ENCODE measurements at regions not wholly inside any gene's neighbourhood (a gene's known extent, or its start where the extent isn't known, plus 50 kb on each side); places are given as distances from the start of the nearest gene placed in this dataset.
"Not testable (repeated sequence)": the region's sequence is repeated elsewhere in the genome, so short reads cannot be mapped to it uniquely, and the experiment has no call there.

GRCh38 chr9:29012911-29013310 lies 1439.6 kb upstream of the C9orf72 start:
- intact Hi-C loops (cut with DNase I), result no loop called here
- DNase-seq (ENCODE audit: low spot score), result no peak

GRCh38 chr9:29021632-29022031 lies 1448.4 kb upstream of the C9orf72 start:
- intact Hi-C loops (cut with DNase I), result no loop called here
- no peak for DNase-seq (ENCODE audit: low spot score)

GRCh38 chr9:29038332-29038731 lies 1465.1 kb upstream of the C9orf72 start:
- DNase-seq (ENCODE audit: low spot score), result no peak
- intact Hi-C loops (cut with DNase I), result no loop called here

GRCh38 chr9:29039258-29039657 lies 1466.0 kb upstream of the C9orf72 start:
- intact Hi-C loops (cut with DNase I), result no loop called here
- DNase-seq (ENCODE audit: low spot score), result no peak

GRCh38 chr9:29043072-29043471 lies 1469.8 kb upstream of the C9orf72 start:
- DNase-seq (ENCODE audit: low spot score), result no peak
- intact Hi-C loops (cut with DNase I), result no loop called here

- no peak for DNase-seq (ENCODE audit: low spot score)
- intact Hi-C loops (cut with DNase I), result no loop called here
Observed at GRCh38 chr9:29044959-29045358, 1471.7 kb upstream of the C9orf72 start.

- no peak for DNase-seq (ENCODE audit: low spot score)
- intact Hi-C loops (cut with DNase I), result no loop called here
Observed at GRCh38 chr9:29060041-29060440, 1486.8 kb upstream of the C9orf72 start.

GRCh38 chr9:29062446-29062845 lies 1489.2 kb upstream of the C9orf72 start:
- no peak for DNase-seq (ENCODE audit: low spot score)
- intact Hi-C loops (cut with DNase I), result no loop called here

GRCh38 chr9:29063031-29063430 lies 1489.8 kb upstream of the C9orf72 start:
- DNase-seq (ENCODE audit: low spot score), result no peak
- intact Hi-C loops (cut with DNase I), result no loop called here

- intact Hi-C loops (cut with DNase I), result no loop called here
- DNase-seq (ENCODE audit: low spot score), result no peak
Observed at GRCh38 chr9:29066141-29066640, 1492.9 kb upstream of the C9orf72 start.

GRCh38 chr9:29068461-29068860 lies 1495.2 kb upstream of the C9orf72 start:
- intact Hi-C loops (cut with DNase I), result no loop called here
- DNase-seq (ENCODE audit: low spot score), result no peak

GRCh38 chr9:29069376-29069775 lies 1496.1 kb upstream of the C9orf72 start:
- no peak for DNase-seq (ENCODE audit: low spot score)
- intact Hi-C loops (cut with DNase I), result no loop called here

GRCh38 chr9:29078063-29078666 lies 1504.9 kb upstream of the C9orf72 start:
- no peak for DNase-seq (ENCODE audit: low spot score)
- intact Hi-C loops (cut with DNase I), result no loop called here

- intact Hi-C loops (cut with DNase I), result no loop called here
Observed at GRCh38 chr9:29100762-29101161, 1527.5 kb upstream of the C9orf72 start.

GRCh38 chr9:29104166-29104565 lies 1530.9 kb upstream of the C9orf72 start:
- DNase-seq (ENCODE audit: low spot score); intact Hi-C loops (cut with DNase I): not testable (repeated sequence)

More at GRCh38 chr9:29100762-29101161, 1527.5 kb upstream of the C9orf72 start:
- DNase-seq (ENCODE audit: low spot score), result no peak

- DNase-seq (ENCODE audit: low spot score), result peak; percentile 50
- intact Hi-C loops (cut with DNase I), result no loop called here
Observed at GRCh38 chr9:29118555-29118954, 1545.3 kb upstream of the C9orf72 start.

GRCh38 chr9:29126783-29127182 lies 1553.5 kb upstream of the C9orf72 start:
- DNase-seq (ENCODE audit: low spot score), result no peak
- intact Hi-C loops (cut with DNase I), result no loop called here

- no peak for DNase-seq (ENCODE audit: low spot score)
- intact Hi-C loops (cut with DNase I), result no loop called here
Observed at GRCh38 chr9:29129763-29130162, 1556.5 kb upstream of the C9orf72 start.

GRCh38 chr9:29144476-29144875 lies 1571.2 kb upstream of the C9orf72 start:
- intact Hi-C loops (cut with DNase I), result no loop called here
- no peak for DNase-seq (ENCODE audit: low spot score)

GRCh38 chr9:29150606-29151005 lies 1577.3 kb upstream of the C9orf72 start:
- intact Hi-C loops (cut with DNase I), result no loop called here
- no peak for DNase-seq (ENCODE audit: low spot score)

- DNase-seq (ENCODE audit: low spot score), result peak; percentile 56
- intact Hi-C loops (cut with DNase I), result no loop called here
Observed at GRCh38 chr9:29160763-29161353, 1587.6 kb upstream of the C9orf72 start.

Data from posterior vena cava (tissue), 2 donors.